ENCODE measurements at regions not wholly inside any gene's neighbourhood (a gene's known extent, or its start where the extent isn't known, plus 50 kb on each side); places are given as distances from the start of the nearest gene placed in this dataset.

DNA sequence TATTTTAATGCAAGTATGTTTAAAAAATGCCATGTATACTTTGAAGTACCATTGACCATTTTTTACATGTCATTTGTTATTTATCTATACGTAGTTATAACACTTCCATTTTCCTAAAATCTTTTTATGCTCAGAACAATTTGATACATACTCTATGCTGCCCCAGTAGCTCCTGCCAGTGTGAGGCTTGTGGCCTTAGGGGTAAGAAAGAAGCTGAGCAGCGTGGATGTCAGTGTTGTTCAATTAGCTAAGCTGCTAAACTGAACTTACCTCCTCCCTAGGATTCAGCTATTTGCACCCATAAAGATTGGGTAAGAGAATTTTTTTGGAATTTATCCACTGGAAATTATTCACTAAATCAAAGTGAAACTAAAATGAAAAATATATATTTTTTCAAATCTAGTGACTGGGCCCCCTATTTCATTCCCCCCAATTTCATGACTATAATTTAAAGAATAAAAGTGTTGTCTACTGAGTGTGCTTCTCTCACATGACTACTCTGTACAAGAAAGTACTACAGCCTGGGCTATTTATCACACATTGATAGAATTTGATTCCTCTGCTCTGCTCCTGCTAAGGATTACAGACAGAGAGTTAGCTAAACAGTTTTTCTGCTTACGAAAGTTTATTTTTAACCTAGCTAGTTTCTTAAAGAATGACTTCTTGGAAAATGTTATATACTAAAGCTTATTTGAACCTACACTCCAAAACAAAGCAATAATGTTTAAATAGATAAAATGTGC lies 1030.3 kb upstream of the ADGRL4 start:
- TF ChIP-seq ZNF24 (IDR thresholded peaks at IDR 0.05) (no peak), ZNF530 (CRISPR knock-in tag; IDR thresholded peaks at IDR 0.05; ENCODE audit: low read depth) (no peak), XRCC5 (optimal IDR thresholded peaks at IDR 0.05; ENCODE audit: low read length) (no peak), SMARCE1 (IDR thresholded peaks at IDR 0.05; ENCODE audit: borderline replicate concordance) (no peak), STAT5B (CRISPR knock-in tag; IDR thresholded peaks at IDR 0.05) (no peak), ZNF660 (CRISPR knock-in tag; IDR thresholded peaks at IDR 0.05; ENCODE audit: borderline replicate concordance, low read depth) (no peak), SUZ12 (IDR thresholded peaks at IDR 0.05; ENCODE audit: low read depth, low read length) (no peak)
- TF ChIP-seq, protein P1, sequence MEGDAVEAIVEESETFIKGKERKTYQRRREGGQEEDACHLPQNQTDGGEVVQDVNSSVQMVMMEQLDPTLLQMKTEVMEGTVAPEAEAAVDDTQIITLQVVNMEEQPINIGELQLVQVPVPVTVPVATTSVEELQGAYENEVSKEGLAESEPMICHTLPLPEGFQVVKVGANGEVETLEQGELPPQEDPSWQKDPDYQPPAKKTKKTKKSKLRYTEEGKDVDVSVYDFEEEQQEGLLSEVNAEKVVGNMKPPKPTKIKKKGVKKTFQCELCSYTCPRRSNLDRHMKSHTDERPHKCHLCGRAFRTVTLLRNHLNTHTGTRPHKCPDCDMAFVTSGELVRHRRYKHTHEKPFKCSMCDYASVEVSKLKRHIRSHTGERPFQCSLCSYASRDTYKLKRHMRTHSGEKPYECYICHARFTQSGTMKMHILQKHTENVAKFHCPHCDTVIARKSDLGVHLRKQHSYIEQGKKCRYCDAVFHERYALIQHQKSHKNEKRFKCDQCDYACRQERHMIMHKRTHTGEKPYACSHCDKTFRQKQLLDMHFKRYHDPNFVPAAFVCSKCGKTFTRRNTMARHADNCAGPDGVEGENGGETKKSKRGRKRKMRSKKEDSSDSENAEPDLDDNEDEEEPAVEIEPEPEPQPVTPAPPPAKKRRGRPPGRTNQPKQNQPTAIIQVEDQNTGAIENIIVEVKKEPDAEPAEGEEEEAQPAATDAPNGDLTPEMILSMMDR (CRISPR knock-in tag; IDR thresholded peaks at IDR 0.05): no peak
- TF ChIP-seq, protein P2, sequence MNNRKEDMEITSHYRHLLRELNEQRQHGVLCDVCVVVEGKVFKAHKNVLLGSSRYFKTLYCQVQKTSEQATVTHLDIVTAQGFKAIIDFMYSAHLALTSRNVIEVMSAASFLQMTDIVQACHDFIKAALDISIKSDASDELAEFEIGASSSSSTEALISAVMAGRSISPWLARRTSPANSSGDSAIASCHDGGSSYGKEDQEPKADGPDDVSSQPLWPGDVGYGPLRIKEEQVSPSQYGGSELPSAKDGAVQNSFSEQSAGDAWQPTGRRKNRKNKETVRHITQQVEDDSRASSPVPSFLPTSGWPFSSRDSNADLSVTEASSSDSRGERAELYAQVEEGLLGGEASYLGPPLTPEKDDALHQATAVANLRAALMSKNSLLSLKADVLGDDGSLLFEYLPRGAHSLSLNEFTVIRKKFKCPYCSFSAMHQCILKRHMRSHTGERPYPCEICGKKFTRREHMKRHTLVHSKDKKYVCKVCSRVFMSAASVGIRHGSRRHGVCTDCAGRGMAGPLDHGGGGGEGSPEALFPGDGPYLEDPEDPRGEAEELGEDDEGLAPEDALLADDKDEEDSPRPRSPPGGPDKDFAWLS (CRISPR knock-in tag; IDR thresholded peaks at IDR 0.05; ENCODE audit: borderline replicate concordance): no peak
- TF ChIP-seq, protein P3, sequence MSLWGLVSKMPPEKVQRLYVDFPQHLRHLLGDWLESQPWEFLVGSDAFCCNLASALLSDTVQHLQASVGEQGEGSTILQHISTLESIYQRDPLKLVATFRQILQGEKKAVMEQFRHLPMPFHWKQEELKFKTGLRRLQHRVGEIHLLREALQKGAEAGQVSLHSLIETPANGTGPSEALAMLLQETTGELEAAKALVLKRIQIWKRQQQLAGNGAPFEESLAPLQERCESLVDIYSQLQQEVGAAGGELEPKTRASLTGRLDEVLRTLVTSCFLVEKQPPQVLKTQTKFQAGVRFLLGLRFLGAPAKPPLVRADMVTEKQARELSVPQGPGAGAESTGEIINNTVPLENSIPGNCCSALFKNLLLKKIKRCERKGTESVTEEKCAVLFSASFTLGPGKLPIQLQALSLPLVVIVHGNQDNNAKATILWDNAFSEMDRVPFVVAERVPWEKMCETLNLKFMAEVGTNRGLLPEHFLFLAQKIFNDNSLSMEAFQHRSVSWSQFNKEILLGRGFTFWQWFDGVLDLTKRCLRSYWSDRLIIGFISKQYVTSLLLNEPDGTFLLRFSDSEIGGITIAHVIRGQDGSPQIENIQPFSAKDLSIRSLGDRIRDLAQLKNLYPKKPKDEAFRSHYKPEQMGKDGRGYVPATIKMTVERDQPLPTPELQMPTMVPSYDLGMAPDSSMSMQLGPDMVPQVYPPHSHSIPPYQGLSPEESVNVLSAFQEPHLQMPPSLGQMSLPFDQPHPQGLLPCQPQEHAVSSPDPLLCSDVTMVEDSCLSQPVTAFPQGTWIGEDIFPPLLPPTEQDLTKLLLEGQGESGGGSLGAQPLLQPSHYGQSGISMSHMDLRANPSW (CRISPR knock-in tag; IDR thresholded peaks at IDR 0.05; ENCODE audit: borderline replicate concordance): no peak
- TF ChIP-seq, protein P4, sequence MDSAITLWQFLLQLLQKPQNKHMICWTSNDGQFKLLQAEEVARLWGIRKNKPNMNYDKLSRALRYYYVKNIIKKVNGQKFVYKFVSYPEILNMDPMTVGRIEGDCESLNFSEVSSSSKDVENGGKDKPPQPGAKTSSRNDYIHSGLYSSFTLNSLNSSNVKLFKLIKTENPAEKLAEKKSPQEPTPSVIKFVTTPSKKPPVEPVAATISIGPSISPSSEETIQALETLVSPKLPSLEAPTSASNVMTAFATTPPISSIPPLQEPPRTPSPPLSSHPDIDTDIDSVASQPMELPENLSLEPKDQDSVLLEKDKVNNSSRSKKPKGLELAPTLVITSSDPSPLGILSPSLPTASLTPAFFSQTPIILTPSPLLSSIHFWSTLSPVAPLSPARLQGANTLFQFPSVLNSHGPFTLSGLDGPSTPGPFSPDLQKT (CRISPR knock-in tag; IDR thresholded peaks at IDR 0.05; ENCODE audit: borderline replicate concordance): no peak
- TF ChIP-seq, protein P5, sequence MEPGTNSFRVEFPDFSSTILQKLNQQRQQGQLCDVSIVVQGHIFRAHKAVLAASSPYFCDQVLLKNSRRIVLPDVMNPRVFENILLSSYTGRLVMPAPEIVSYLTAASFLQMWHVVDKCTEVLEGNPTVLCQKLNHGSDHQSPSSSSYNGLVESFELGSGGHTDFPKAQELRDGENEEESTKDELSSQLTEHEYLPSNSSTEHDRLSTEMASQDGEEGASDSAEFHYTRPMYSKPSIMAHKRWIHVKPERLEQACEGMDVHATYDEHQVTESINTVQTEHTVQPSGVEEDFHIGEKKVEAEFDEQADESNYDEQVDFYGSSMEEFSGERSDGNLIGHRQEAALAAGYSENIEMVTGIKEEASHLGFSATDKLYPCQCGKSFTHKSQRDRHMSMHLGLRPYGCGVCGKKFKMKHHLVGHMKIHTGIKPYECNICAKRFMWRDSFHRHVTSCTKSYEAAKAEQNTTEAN (CRISPR knock-in tag; conservative IDR thresholded peaks at IDR 0.05): no peak
- TF ChIP-seq, protein P6, sequence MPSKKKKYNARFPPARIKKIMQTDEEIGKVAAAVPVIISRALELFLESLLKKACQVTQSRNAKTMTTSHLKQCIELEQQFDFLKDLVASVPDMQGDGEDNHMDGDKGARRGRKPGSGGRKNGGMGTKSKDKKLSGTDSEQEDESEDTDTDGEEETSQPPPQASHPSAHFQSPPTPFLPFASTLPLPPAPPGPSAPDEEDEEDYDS (CRISPR knock-in tag; IDR thresholded peaks at IDR 0.05): no peak
- TF ChIP-seq, protein P7, sequence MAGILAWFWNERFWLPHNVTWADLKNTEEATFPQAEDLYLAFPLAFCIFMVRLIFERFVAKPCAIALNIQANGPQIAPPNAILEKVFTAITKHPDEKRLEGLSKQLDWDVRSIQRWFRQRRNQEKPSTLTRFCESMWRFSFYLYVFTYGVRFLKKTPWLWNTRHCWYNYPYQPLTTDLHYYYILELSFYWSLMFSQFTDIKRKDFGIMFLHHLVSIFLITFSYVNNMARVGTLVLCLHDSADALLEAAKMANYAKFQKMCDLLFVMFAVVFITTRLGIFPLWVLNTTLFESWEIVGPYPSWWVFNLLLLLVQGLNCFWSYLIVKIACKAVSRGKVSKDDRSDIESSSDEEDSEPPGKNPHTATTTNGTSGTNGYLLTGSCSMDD (CRISPR knock-in tag; IDR thresholded peaks at IDR 0.05): no peak

Measured in HepG2 (cell line).